H1 (cell line): ENCODE measurements at regions not wholly inside any gene's neighbourhood (a gene's known extent, or its start where the extent isn't known, plus 50 kb on each side); places are given as distances from the start of the nearest gene placed in this dataset.
A peak's percentile ranks its signal among the peaks of the same experiment; 100 is the strongest.

Source experiments
- CTCF ChIA-PET: fragments of 300-600 bp; sonication (Branson Sonifier 250); formaldehyde crosslinking; loops from one replicate; lab custom pipeline; 2021; ENCODE audit not compliant: partially characterized antibody; lab: Charles Lee
- POLR2A ChIA-PET: fragments of 300-600 bp; sonication (Branson Sonifier 250); formaldehyde crosslinking; loops from one replicate; lab custom pipeline; 2021; ENCODE audit warnings: inconsistent platforms; ENCODE audit not compliant: partially characterized antibody; lab: Charles Lee
- DNase-seq, 2 experiments: peaks; one replicate each; pipeline versions ENCODE4 v3.0.0 to v3.0.0-alpha.2; 2010 to 2022; ENCODE audit warnings: low spot score in 2 of 2, low read depth in 1 of 2, mixed read lengths in 1 of 2
- FAIRE-seq: peaks from 2 replicates; lab custom pipeline; 2011; peaks lifted over from hg19 to GRCh38; lab: Jason Lieb, UNC
- H2AFZ ChIP-seq: 2 replicates; pipeline ENCODE4 v1.8.1; 2012; ENCODE audit warnings: low read length, inconsistent platforms
- H2AK5ac ChIP-seq: 2 replicates; pipeline ENCODE4 v1.6.1; 2013; ENCODE audit warnings: low read depth, low read length
- H2BK120ac ChIP-seq: replicated peaks from 2 replicates; pipeline ENCODE3; 2013; ENCODE audit warnings: low read depth, low read length, inconsistent platforms
- H2BK12ac ChIP-seq: 2 replicates; pipeline ENCODE4 v1.6.1; 2013; ENCODE audit warnings: low read depth, low read length
- H2BK15ac ChIP-seq: 2 replicates; pipeline ENCODE4 v1.6.1; 2013; ENCODE audit warnings: low read length
- H2BK20ac ChIP-seq: 2 replicates; pipeline ENCODE4 v1.6.1; 2013; ENCODE audit warnings: low read length
- H2BK5ac ChIP-seq: 2 replicates; pipeline ENCODE4 v1.6.1; 2013; ENCODE audit warnings: low read depth, low read length
- H3K14ac ChIP-seq: 2 replicates; pipeline ENCODE4 v1.6.1; 2013; ENCODE audit warnings: inconsistent platforms; ENCODE audit not compliant: insufficient read length
- H3K18ac ChIP-seq: 2 replicates; pipeline ENCODE4 v1.6.1; 2013; ENCODE audit warnings: low read length; ENCODE audit errors: extremely low read depth
- H3K23ac ChIP-seq: 2 replicates; pipeline ENCODE4 v1.6.1; 2013; ENCODE audit warnings: inconsistent platforms; ENCODE audit not compliant: insufficient read length
- H3K23me2 ChIP-seq: 2 replicates; pipeline ENCODE4 v1.6.1; 2013; ENCODE audit warnings: low read depth, low read length
- H3K27ac ChIP-seq: 2 replicates; pipeline ENCODE4 v1.6.1; 2011; ENCODE audit warnings: low read depth, low read length, inconsistent platforms
- H3K27me3 ChIP-seq, 4 experiments: replicated peaks in 1 of 4; 1 replicate in 1 of 4; 2 replicates in 3 of 4; pipeline versions ENCODE4 v1.6.1 to v1.8.1; 2011 to 2013; ENCODE audit warnings: low read length in 3 of 4, mild to moderate bottlenecking in 3 of 4, inconsistent platforms in 2 of 4, mixed read lengths in 2 of 4, moderate library complexity in 1 of 4; ENCODE audit not compliant: control insufficient read depth in 3 of 4, insufficient read depth in 3 of 4; ENCODE audit errors: extremely low read depth in 1 of 4
- H3K36me3 ChIP-seq, 4 experiments: 2 replicates each; pipeline versions ENCODE4 v1.6.1 to v1.8.1; 2011 to 2013; ENCODE audit warnings: mild to moderate bottlenecking in 4 of 4, low read length in 3 of 4, moderate library complexity in 2 of 4, control low read depth in 1 of 4, inconsistent platforms in 1 of 4; ENCODE audit not compliant: insufficient read depth in 4 of 4, control insufficient read depth in 2 of 4
- H3K4ac ChIP-seq: replicated peaks from 2 replicates; pipeline ENCODE3; 2013; ENCODE audit warnings: low read length, low read depth, mixed read lengths, inconsistent platforms; ENCODE audit not compliant: insufficient read length
- H3K4me1 ChIP-seq, 4 experiments: replicated peaks in 1 of 4; 1 replicate in 1 of 4; 2 replicates in 3 of 4; pipeline versions ENCODE4 v1.6.1 to v1.8.1; 2011 to 2013; ENCODE audit warnings: low read length in 3 of 4, inconsistent platforms in 2 of 4, mixed read lengths in 1 of 4; ENCODE audit not compliant: insufficient read depth in 4 of 4, control insufficient read depth in 3 of 4
- H3K4me2 ChIP-seq, 2 experiments: 2 replicates each; pipeline versions ENCODE4 v1.6.1 to v1.8.1; 2011 to 2013; ENCODE audit warnings: low read depth in 2 of 2, low read length in 2 of 2, control low read depth in 1 of 2, inconsistent platforms in 1 of 2, mild to moderate bottlenecking in 1 of 2; ENCODE audit not compliant: insufficient read depth in 1 of 2
- H3K4me3 ChIP-seq, 4 experiments: fragments of 200-600, 300-600 bp in 1 of 4; sonication (generic), shearing (Covaris generic), sonication (Bioruptor Twin) in 1 of 4; 2 replicates each; pipeline versions ENCODE4 v1.5.1 to v1.8.1; 2011 to 2016; ENCODE audit warnings: low read length in 4 of 4, low read depth in 3 of 4, control low read depth in 2 of 4, inconsistent platforms in 2 of 4, mild to moderate bottlenecking in 2 of 4, mixed read lengths in 1 of 4, moderate library complexity in 1 of 4; ENCODE audit not compliant: insufficient read depth in 2 of 4; ENCODE audit errors: extremely low read depth in 1 of 4
- H3K56ac ChIP-seq: replicated peaks from 2 replicates; pipeline ENCODE3; 2013; ENCODE audit warnings: low read depth, mild to moderate bottlenecking, mixed read lengths, low read length, inconsistent platforms; ENCODE audit not compliant: insufficient read length
- H3K79me1 ChIP-seq: 2 replicates; pipeline ENCODE4 v1.6.1; 2013; ENCODE audit warnings: low read depth, low read length, control low read depth
- H3K79me2 ChIP-seq, 2 experiments: 2 replicates each; pipeline versions ENCODE4 v1.6.1 to v1.8.1; 2012 to 2013; ENCODE audit warnings: low read length in 2 of 2, mild to moderate bottlenecking in 2 of 2, inconsistent platforms in 1 of 2; ENCODE audit not compliant: insufficient read depth in 2 of 2, control insufficient read depth in 1 of 2
- H3K9ac ChIP-seq, 4 experiments: replicated peaks in 1 of 4; 1 replicate in 1 of 4; 2 replicates in 3 of 4; pipeline versions ENCODE4 v1.6.1 to v1.8.1; 2011 to 2013; ENCODE audit warnings: low read depth in 3 of 4, low read length in 3 of 4, control low read depth in 2 of 4, mild to moderate bottlenecking in 2 of 4, moderate library complexity in 2 of 4, inconsistent platforms in 1 of 4; ENCODE audit errors: extremely low read depth in 1 of 4
- H3K9me3 ChIP-seq, 2 experiments: 2 replicates each; pipeline versions ENCODE4 v1.6.1 to v1.8.1; 2012 to 2013; ENCODE audit warnings: mild to moderate bottlenecking in 2 of 2, moderate library complexity in 2 of 2, control low read depth in 1 of 2, inconsistent platforms in 1 of 2, low read depth in 1 of 2, low read length in 1 of 2, mixed read lengths in 1 of 2; ENCODE audit not compliant: insufficient read depth in 2 of 2
- H4K20me1 ChIP-seq, 2 experiments: replicated peaks in 1 of 2; 2 replicates each; pipeline versions ENCODE3 to v1.8.1; 2011 to 2013; ENCODE audit warnings: inconsistent platforms in 2 of 2, low read length in 2 of 2, mild to moderate bottlenecking in 1 of 2; ENCODE audit not compliant: insufficient read depth in 2 of 2, control insufficient read depth in 1 of 2
- H4K5ac ChIP-seq: 2 replicates; pipeline ENCODE4 v1.6.1; 2013; ENCODE audit warnings: low read length, low read depth, mixed read lengths, inconsistent platforms; ENCODE audit not compliant: insufficient read length
- H4K8ac ChIP-seq: 2 replicates; pipeline ENCODE4 v1.8.0; 2013; ENCODE audit warnings: mild to moderate bottlenecking, moderate library complexity, low read length, inconsistent platforms; ENCODE audit not compliant: insufficient read depth; ENCODE audit errors: extremely low read depth
- H4K91ac ChIP-seq: replicated peaks from 2 replicates; pipeline ENCODE3; 2013; ENCODE audit warnings: low read length, mixed read lengths, inconsistent platforms; ENCODE audit not compliant: insufficient read length
- BACH1 ChIP-seq: IDR thresholded peaks from 2 replicates; pipeline ENCODE4 v1.6.1; 2012; ENCODE audit warnings: low read length, improper control_type of control experiment
- CEBPB ChIP-seq: IDR thresholded peaks from 2 replicates; pipeline ENCODE4 v1.6.1; 2012; ENCODE audit warnings: low read depth, low read length
- EP300 ChIP-seq, 2 experiments: IDR thresholded peaks; 1 replicate in 1 of 2; 2 replicates in 1 of 2; pipeline ENCODE4 v1.6.1; 2011 to 2012; ENCODE audit warnings: low read depth in 2 of 2, low read length in 2 of 2, mild to moderate bottlenecking in 2 of 2, borderline replicate concordance in 1 of 2, inconsistent platforms in 1 of 2, moderate library complexity in 1 of 2
- EZH2 ChIP-seq: fragments of 200-600 bp; sonication (generic); IDR thresholded peaks from 2 replicates; pipeline ENCODE4 v1.7.1; 2012; ENCODE audit warnings: low read depth, mild to moderate bottlenecking, moderate library complexity, low read length, inconsistent platforms; ENCODE audit not compliant: severe bottlenecking
- FOSL1 ChIP-seq: IDR thresholded peaks from 2 replicates; pipeline ENCODE4 v1.6.1; 2011; ENCODE audit warnings: mild to moderate bottlenecking, low read depth, low read length, moderate library complexity; ENCODE audit not compliant: insufficient read depth
- HDAC6 ChIP-seq: IDR thresholded peaks from one replicate; pipeline ENCODE4 v1.7.1; 2012; ENCODE audit warnings: low read depth, mild to moderate bottlenecking, inconsistent platforms, low read length, moderate library complexity
- KDM1A ChIP-seq: fragments of 200-600, 300-600 bp; sonication (generic); IDR thresholded peaks from 2 replicates; pipeline ENCODE4 v1.7.1; 2016; ENCODE audit warnings: mild to moderate bottlenecking, low read length, borderline replicate concordance
- POLR2AphosphoS5 ChIP-seq: IDR thresholded peaks from 2 replicates; pipeline ENCODE4 v1.6.1; 2011; ENCODE audit warnings: low read depth, low read length
- SAP30 ChIP-seq: fragments of 300-600 bp; sonication (generic); IDR thresholded peaks from 2 replicates; pipeline ENCODE4 v1.7.1; 2012; ENCODE audit warnings: low read length, moderate library complexity, mild to moderate bottlenecking, inconsistent platforms; ENCODE audit not compliant: insufficient read depth, insufficient replicate concordance
- SP1 ChIP-seq: IDR thresholded peaks from 2 replicates; pipeline ENCODE4 v1.6.1; 2011; ENCODE audit warnings: low read depth, low read length
- SUZ12 ChIP-seq: fragments of 200-600 bp; sonication (generic); IDR thresholded peaks from 2 replicates; pipeline ENCODE4 v1.6.1; 2012; ENCODE audit warnings: mild to moderate bottlenecking, inconsistent platforms, low read length, moderate library complexity, mixed read lengths
- TAF7 ChIP-seq: optimal IDR thresholded peaks from 2 replicates; pipeline ENCODE3; 2011; ENCODE audit warnings: low read depth, mild to moderate bottlenecking, inconsistent platforms, low read length, moderate library complexity, borderline replicate concordance
- YY1 ChIP-seq: IDR thresholded peaks from 2 replicates; pipeline ENCODE4 v1.6.1; 2011; ENCODE audit warnings: low read depth, mild to moderate bottlenecking, low read length
- ZNF274 ChIP-seq: IDR thresholded peaks from 2 replicates; pipeline ENCODE4 v1.7.0; 2012; ENCODE audit warnings: low read length, borderline replicate concordance; ENCODE audit errors: extremely low read depth
- WGBS, 2 experiments: shearing (Covaris generic) in 1 of 2; methylation state at CpG; one replicate each; pipeline versions ENCODE4 v1.1.6 to v1.1.7; 2013 to 2015; ENCODE audit warnings: low lambda C conversion rate in 2 of 2, mixed read lengths in 2 of 2, inconsistent platforms in 1 of 2, low coverage in 1 of 2, missing lambda C conversion rate in 1 of 2; ENCODE audit not compliant: insufficient replicate concordance in 2 of 2, insufficient coverage in 1 of 2, insufficient read length in 1 of 2; ENCODE audit errors: extremely low coverage in 1 of 2, missing lambda C conversion rate in 1 of 2; 5-methylcytosine and 5-hydroxymethylcytosine counted together
- TF ChIP-seq, protein P1 (sequence below): IDR thresholded peaks from 2 replicates; pipeline ENCODE4 v1.6.1; 2012; ENCODE audit warnings: inconsistent platforms

DNA sequence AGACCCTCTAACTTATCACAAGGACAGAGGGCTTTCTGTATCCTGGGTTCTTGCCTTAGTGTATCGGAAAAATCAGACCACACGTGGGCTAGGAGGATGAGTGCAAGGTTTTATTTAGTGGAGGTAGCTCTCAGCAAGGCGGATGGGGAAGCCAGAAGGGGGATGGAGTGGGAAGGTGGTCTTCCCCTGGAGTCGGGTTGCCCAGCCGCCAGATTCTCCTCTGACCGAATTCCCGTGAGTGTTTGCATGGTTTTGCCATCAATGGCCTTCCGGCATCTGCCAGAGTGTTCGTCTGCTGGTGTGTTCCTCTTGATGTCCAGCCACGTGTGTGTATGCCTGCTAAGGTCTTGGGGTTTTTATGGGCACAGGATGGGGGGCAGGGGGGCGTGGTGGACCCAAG is 1335.1 kb upstream of the SPRY2 start:
- Histone ChIP-seq H2BK12ac (no peak overlapping the region; the same call in 1 of the 2 replicates), H3K79me2 (no peaks in the 10 kb centered on the region), H3K18ac (no peak overlapping the region), H2BK120ac (no peak overlapping the region), H2BK15ac (no peak overlapping the region), H2AFZ (peak overlapping the region; percentile 60; the same call in 1 of the 2 replicates), H3K27me3 (peaks cover 0 to 1% (median 0%) of the 10 kb centered on the region in 4 experiments; a peak in 1 of 7 replicates), H3K23me2 (no peaks in the 10 kb centered on the region), H3K9ac (no peak overlapping the region), H3K9me3 (peaks cover 0 to 4% of the 10 kb centered on the region in 2 experiments; a peak in 1 of 4 replicates), H4K20me1 (no peaks in the 10 kb centered on the region), H4K5ac (no peak overlapping the region), H3K27ac (no peak overlapping the region), H4K8ac (no peak overlapping the region), H2BK5ac (no peak overlapping the region), H3K4ac (no peak overlapping the region), H3K79me1 (no peaks in the 10 kb centered on the region), H3K4me2 (no peak overlapping the region), H3K4me3 (no peak overlapping the region), H4K91ac (no peak overlapping the region), H3K4me1 (no peaks in the 10 kb centered on the region; a peak in 1 of 7 replicates), H2AK5ac (no peak overlapping the region), H3K36me3 (0 out of 8 replicates have a peak, but pooled peaks cover 0 to 3% (median 0%) of the 10 kb centered on the region in 4 experiments), H3K14ac (no peak overlapping the region), H3K23ac (no peak overlapping the region), H2BK20ac (no peak overlapping the region), H3K56ac (no peak overlapping the region)
- CTCF ChIA-PET: interaction anchor here (0.6 kb wide), 1 partner anchor 20 kb away, joined by 3 read pairs; no protein-coding TSS in a partner anchor
- no peak for DNase-seq
- 86% methylated on average over 11 of the region's 11 CpGs; no CpG with 5 or more reads in 1 of the 2 experiments for WGBS, 2 experiments
- POLR2A ChIA-PET: no interaction called here
- FAIRE-seq: no peak
- TF ChIP-seq EP300 (IDR thresholded peaks at IDR 0.05; ENCODE audit: borderline replicate concordance in 1 of 2, low read depth in 2 of 2, low read length in 2 of 2): no peak
- TF ChIP-seq, protein P1, sequence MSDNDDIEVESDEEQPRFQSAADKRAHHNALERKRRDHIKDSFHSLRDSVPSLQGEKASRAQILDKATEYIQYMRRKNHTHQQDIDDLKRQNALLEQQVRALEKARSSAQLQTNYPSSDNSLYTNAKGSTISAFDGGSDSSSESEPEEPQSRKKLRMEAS: no peak
- TF ChIP-seq POLR2AphosphoS5: no peak
- no peak for TF ChIP-seq SP1
- no peak for TF ChIP-seq CEBPB
- no peak for TF ChIP-seq KDM1A
- TF ChIP-seq SUZ12: no peak
- TF ChIP-seq FOSL1: no peak
- TF ChIP-seq BACH1: no peak
- TF ChIP-seq SAP30: no peak
- TF ChIP-seq TAF7: no peak
- no peak for TF ChIP-seq ZNF274
- no peak for TF ChIP-seq YY1
- no peak for TF ChIP-seq HDAC6
- TF ChIP-seq EZH2: no peak
